HG03439 (cell line): ENCODE measurements at regions not wholly inside any gene's neighbourhood (a gene's known extent, or its start where the extent isn't known, plus 50 kb on each side); places are given as distances from the start of the nearest gene placed in this dataset.
"Not testable (repeated sequence)": the region's sequence is repeated elsewhere in the genome, so short reads cannot be mapped to it uniquely, and the experiment has no call there.

ENCODE experiments used
- ATAC-seq: cut with Tn5 transposase; IDR thresholded peaks from one replicate; pipeline ENCODE4 v1.9.1; 2021; ENCODE audit warnings: mild to moderate bottlenecking, moderate library complexity; ENCODE audit not compliant: unreplicated experiment

- ATAC-seq = no peak
Observed at GRCh38 chr2:14751581-14751980, 119.1 kb downstream of the LRATD1 start.

DNA sequence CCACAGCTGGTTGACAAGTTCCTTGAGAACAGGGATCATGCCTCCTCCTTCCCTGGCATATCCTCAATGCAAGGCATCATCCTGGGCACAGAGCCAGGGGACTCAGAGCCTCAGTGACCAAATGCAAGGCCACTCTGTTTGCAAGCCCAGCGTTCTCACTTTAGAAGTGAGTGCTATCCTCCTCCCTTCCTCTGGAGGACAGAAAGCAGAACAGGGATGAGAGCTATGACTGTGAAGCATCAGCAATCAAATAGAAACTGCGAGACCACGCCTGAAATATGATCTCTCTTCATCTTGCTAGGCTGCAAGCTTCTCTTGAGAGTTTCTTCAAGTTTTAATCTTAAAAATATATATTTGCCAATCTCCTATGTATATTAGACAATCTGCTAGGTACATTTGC is 119.8 kb downstream of the LRATD1 start:
- no peak for ATAC-seq

- no peak for ATAC-seq
Observed at GRCh38 chr2:14756122-14756541, 123.6 kb downstream of the LRATD1 start.

GRCh38 chr2:14756981-14757657 is 124.6 kb downstream of the LRATD1 start:
- no peak for ATAC-seq

DNA sequence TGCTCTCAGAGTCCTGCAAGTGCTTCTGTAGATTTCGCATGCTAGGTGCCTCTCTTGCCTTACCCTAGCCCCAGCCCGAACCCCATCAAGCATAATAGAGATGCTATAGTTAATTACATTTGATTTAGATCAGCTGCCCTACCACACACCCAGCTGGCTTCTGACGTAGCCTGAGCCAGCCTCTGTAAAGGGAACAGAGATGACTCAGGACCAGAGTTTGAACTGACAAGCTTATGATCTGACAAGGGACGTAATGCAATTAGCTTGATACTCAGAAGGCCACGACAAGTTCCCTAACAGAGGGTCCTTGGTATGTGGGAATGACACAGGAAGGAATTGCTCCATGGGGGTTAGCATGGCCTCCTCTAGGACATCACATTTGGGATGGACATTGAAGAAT is 126.6 kb downstream of the LRATD1 start:
- ATAC-seq = no peak

DNA sequence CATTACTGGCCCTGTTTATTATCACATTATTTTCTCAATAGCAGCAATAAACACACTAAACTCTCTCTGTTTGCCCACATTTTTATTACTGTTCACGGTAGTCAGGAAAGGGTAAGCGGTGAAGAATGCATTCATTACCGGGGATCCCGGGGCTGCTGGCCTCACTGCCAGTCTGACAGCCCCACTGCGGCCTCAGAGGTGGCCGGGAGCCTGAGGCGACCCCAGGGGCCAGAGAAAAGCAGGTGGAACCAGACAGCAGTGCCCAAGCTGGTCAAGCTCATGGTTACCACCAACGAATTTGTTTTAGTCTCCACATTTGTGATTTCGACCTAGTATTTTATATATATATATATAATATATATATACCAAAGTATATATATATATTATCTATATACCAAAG is 127.7 kb downstream of the LRATD1 start:
- no peak for ATAC-seq

DNA sequence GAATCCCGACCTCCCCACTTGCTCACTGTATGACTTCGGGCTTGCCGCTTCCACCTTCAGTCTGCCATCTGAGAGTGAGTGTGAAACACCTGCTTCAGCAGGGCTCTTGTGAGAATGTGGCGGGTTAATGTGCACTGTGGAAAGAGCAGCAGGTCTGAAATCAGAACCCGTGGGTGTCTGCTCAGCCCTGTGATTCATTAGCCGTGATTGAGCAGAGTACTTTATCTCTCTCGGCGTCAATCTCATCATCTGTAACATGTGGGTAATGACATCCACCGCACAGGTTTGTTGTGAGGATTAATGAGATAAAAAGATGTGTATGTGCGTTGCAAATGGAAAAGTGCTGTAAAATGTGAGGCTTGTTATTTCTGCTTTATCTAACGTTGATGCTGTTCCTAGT is 128.6 kb downstream of the LRATD1 start:
- ATAC-seq = no peak

DNA sequence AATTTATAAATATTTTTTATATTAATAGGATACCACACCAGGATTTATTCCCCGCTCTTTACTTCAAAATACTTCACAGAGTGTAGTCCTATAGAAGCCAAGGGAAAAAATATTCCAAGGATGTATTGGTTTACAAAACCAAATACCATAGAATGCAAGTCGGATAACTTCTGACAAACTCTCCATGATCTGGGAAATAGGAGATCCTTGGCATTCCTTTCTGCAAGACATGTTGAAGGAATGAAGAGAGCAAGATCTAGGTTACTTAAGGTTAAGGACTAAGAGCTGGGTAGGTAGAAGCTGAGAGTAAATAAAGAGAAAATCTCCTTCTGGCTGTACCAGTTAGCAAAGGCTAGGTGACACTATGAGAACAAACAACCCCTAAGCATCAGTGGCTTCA is 141.2 kb downstream of the LRATD1 start:
- ATAC-seq = no peak

- no peak for ATAC-seq
Observed at GRCh38 chr2:14774436-14774968, 142.0 kb downstream of the LRATD1 start.

GRCh38 chr2:14776216-14776615 is 143.7 kb downstream of the LRATD1 start:
- ATAC-seq = no peak

DNA sequence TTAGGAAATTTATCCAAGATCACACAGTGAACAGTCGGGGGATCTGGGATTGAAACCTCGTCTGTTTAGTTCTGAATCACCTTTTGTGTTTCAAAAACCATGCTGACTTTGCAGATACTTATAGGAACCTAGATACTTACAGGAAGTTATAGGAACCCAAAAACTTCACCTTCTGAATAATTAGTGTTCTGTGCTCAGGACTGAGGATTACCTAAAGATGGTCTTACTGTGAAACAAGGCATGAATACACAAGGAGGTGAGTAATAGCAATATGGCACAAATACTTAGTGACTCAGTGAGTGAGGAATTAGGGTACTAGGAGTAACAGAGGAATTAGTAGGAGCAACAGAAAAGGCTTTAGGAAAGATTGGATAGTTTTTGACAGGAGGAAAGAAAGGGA is 145.5 kb downstream of the LRATD1 start:
- no peak for ATAC-seq

DNA sequence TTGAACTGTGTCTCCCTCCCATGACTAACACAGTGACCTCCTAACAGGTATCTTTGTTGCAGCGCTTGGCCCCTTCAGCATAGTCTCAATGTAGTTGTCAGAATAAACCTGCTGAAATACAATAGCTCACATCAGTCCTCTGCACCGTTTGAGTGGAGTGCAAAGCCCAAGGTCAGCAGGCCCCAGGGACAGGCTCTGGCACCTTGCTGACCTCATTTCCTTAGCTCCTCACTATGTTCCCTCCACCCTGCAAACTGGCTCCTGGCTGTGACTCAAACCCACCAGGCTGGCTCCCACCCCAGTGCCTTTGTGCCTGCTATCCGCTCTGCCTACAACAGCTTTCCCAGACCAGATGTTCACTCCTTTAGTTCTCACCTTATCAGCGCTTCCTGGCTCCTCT is 146.7 kb downstream of the LRATD1 start:
- ATAC-seq = no peak

DNA sequence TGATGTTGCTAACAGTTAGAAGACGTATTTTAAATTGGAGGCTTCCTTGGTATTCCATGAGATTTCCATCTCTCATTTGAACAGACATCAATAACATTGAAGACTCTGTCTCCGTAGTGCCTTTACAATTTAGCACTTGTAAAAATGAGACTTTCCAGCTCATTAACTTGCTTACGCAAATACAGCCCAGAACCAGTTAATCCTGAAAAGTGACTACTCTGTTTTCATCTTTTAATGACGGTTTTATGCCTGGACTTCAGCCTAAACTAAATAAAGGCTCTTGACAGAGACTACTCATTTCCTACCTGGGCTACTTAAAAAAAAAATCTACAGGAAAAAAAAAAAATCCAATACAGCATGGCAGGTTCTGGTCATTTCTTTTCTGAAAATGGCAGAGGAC is 148.6 kb downstream of the LRATD1 start:
- ATAC-seq = no peak

GRCh38 chr2:14788814-14789213 is 156.3 kb downstream of the LRATD1 start:
- not testable (repeated sequence) for ATAC-seq

- ATAC-seq = no peak
Observed at GRCh38 chr2:14790041-14790640, 157.6 kb downstream of the LRATD1 start.

GRCh38 chr2:14803994-14804393 is 171.5 kb downstream of the LRATD1 start:
- no peak for ATAC-seq

DNA sequence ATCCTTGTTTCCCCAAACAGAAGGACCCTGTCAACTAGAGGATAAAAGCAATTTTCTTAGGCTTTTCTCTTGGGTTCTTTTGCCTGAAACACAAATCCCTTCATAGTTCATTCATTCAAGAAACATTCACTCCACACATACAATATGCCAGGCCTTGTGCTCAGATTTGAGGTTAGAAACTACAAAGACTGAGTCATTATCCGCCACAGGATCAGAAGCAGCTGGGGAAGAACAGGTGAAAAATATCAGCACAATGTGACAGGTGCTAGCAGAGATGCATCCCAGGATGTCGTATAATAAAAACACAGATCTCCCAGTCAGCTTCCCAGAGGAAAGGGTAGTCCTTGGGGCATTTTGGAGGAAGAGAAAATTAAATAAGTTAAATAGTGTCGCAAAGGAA is 172.4 kb downstream of the LRATD1 start:
- no peak for ATAC-seq

DNA sequence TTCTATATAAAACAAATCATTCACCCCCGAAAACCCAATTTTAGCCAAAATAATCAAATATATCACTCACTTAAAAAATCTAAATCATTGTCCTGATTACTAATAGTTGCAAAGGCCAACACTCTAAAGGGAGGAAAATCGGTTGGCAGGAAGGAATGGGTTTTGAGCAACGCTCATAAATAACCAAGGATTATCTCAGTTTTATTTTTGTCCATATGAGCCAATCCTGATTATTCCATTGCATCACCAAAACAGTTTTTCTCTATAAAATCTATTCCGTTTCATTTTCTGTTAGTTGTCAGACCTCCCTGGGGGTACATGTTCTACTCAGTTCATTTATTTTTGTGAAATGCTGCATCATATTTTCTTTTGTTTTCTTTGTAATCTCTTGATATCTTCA is 174.1 kb downstream of the LRATD1 start:
- ATAC-seq = no peak

DNA sequence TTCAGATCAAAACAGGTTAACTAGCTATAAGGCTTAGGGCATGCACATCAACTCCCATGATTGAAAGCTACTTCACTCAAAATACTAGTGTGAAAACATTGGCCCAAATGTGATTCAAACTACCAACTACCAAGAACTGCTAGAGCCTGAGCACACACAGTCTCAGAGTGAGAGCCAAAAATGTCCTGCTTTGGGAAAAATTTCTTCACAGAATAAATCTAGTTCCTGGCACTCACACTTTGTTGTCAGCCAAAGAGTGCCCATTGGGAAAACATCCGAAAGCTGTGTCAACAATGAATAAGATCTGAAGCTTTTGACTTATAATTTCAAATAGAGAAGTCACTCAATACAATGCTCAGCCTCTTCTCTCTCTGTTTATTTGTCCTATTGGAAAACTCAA is 182.7 kb downstream of the LRATD1 start:
- no peak for ATAC-seq

DNA sequence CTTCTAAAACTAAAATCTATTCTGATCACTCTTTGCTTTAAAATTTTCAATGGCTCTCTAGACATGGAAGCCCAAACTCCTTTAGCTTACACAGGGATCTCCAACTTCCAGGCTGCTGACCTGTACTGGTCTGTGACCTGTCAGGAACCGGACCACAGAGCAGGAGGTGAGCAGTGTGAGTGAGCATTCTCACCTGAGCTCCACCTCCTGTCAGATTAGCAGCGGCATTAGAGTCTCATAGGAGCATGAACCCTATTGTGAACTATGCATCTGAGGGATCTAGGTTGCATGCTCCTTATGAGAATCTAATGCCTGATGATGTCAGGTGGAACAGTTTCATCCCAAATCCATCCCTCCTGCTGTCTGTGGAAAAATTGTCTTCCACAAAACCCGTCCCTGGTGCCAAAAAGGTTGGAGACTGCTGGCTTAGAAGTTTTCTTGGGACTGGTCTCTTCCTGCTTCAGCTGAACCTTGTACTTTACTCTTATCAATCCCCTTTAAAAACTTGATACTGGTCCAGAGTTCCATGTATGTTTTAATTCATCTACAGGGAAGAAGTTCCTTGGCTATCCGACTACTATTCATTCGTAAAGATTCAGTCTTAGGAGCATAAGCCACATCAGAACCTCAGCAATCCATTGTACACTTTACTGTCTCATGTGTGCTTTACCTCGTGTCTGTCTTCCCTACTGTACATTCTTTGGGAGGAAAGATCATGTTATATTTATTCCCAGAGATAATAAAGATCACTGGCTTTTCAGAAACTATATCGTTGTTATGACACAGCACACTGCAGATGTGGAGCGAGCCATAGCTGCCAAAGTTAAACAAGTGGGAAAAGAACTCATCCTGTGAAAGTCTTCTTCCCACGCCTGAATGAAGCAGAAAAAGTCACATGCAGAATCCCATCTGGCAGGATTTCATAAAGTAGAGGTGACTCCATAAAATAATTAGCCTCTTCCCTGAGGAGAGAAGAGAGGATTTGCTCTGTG is 183.8 kb downstream of the LRATD1 start:
- no peak for ATAC-seq

GRCh38 chr2:14817848-14818247 is 185.3 kb downstream of the LRATD1 start:
- ATAC-seq = no peak
